ENCODE measurements at regions not wholly inside any gene's neighbourhood (a gene's known extent, or its start where the extent isn't known, plus 50 kb on each side); places are given as distances from the start of the nearest gene placed in this dataset.

- intact Hi-C loops (cut with DNase I) = no loop called here
- no peaks in the 10 kb centered on the region for H3K4me1 ChIP-seq
- H3K27ac ChIP-seq = no peak overlapping the region
- no peak for TF ChIP-seq CTCF (IDR thresholded peaks at IDR 0.05)
- DNase-seq = no peak
- no peaks in the 10 kb centered on the region for H3K36me3 ChIP-seq
- H3K27me3 ChIP-seq = no peaks in the 10 kb centered on the region
- H3K9me3 ChIP-seq = peaks cover 0 to 2% of the 10 kb centered on the region in 2 donors
- no peak overlapping the region for H3K4me3 ChIP-seq
- ATAC-seq = no peak
Observed at GRCh38 chr2:19209575-19210341, 148.7 kb downstream of the OSR1 start.

GRCh38 chr2:19208479-19209199 lies 149.8 kb downstream of the OSR1 start:
- Histone ChIP-seq H3K27ac (no peak overlapping the region), H3K4me3 (no peak overlapping the region), H3K27me3 (no peaks in the 10 kb centered on the region), H3K9me3 (peaks cover 0 to 2% of the 10 kb centered on the region in 2 donors), H3K4me1 (no peaks in the 10 kb centered on the region), H3K36me3 (no peaks in the 10 kb centered on the region)
- intact Hi-C loops (cut with DNase I) = no loop called here
- ATAC-seq = no peak
- DNase-seq = peak in 1 of 4 donors; percentile 31
- no peak for TF ChIP-seq CTCF (IDR thresholded peaks at IDR 0.05)

- DNase-seq = no peak
- no peak for TF ChIP-seq CTCF (IDR thresholded peaks at IDR 0.05)
- H3K36me3 ChIP-seq = no peaks in the 10 kb centered on the region
Observed at GRCh38 chr2:19207452-19207851, 151.0 kb downstream of the OSR1 start.

GRCh38 chr2:19205983-19206533 lies 152.4 kb downstream of the OSR1 start:
- H3K27me3 ChIP-seq = no peaks in the 10 kb centered on the region
- intact Hi-C loops (cut with DNase I) = no loop called here
- ATAC-seq = no peak
- no peaks in the 10 kb centered on the region for H3K36me3 ChIP-seq
- no peak for TF ChIP-seq CTCF (IDR thresholded peaks at IDR 0.05)
- no peaks in the 10 kb centered on the region for H3K9me3 ChIP-seq
- H3K4me3 ChIP-seq = no peak overlapping the region
- no peak overlapping the region for H3K27ac ChIP-seq
- no peak for DNase-seq
- no peaks in the 10 kb centered on the region for H3K4me1 ChIP-seq

More at GRCh38 chr2:19207452-19207851, 151.0 kb downstream of the OSR1 start:
- H3K9me3 ChIP-seq = peaks cover 0 to 2% of the 10 kb centered on the region in 2 donors
- no peak for ATAC-seq
- intact Hi-C loops (cut with DNase I) = no loop called here
- H3K4me1 ChIP-seq = no peaks in the 10 kb centered on the region
- H3K27ac ChIP-seq = no peak overlapping the region
- no peaks in the 10 kb centered on the region for H3K27me3 ChIP-seq
- no peak overlapping the region for H3K4me3 ChIP-seq

GRCh38 chr2:19203866-19204265 lies 154.6 kb downstream of the OSR1 start:
- intact Hi-C loops (cut with DNase I) = no loop called here
- Histone ChIP-seq H3K9me3 (no peaks in the 10 kb centered on the region), H3K36me3 (no peaks in the 10 kb centered on the region), H3K27me3 (no peaks in the 10 kb centered on the region), H3K4me3 (no peak overlapping the region), H3K27ac (no peak overlapping the region), H3K4me1 (no peaks in the 10 kb centered on the region)
- DNase-seq (no peak), ATAC-seq (no peak)
- TF ChIP-seq CTCF (IDR thresholded peaks at IDR 0.05) = no peak
